ENCODE measurements at regions not wholly inside any gene's neighbourhood (a gene's known extent, or its start where the extent isn't known, plus 50 kb on each side); places are given as distances from the start of the nearest gene placed in this dataset.

- H3K27ac ChIP-seq (ENCODE audit: extremely low read depth, low read depth, low read length): no peak overlapping the region
- H3K9me3 ChIP-seq (ENCODE audit: control insufficient read depth, insufficient read depth, low read depth, low read length): no peaks in the 10 kb centered on the region
- no peaks in the 10 kb centered on the region for H3K4me1 ChIP-seq (ENCODE audit: control insufficient read depth, insufficient read depth, low read length)
- ChIA-PET CTCF (no interaction called here), POLR2A (no interaction called here)
- no peaks in the 10 kb centered on the region for H3K36me3 ChIP-seq (ENCODE audit: control insufficient read depth in 2 of 2, insufficient read depth in 1 of 2, low read length in 2 of 2)
- no peak overlapping the region for H3K4me3 ChIP-seq (ENCODE audit: low read depth, low read length)
- TF ChIP-seq ZNF211 (tag by site-specific recombination; IDR thresholded peaks at IDR 0.05; ENCODE audit: low read depth) (0 out of 2 replicates have a peak, but pooled peaks have one; percentile 32), REPIN1 (tag by site-specific recombination; IDR thresholded peaks at IDR 0.05; ENCODE audit: low read depth) (no peak)
Observed at GRCh38 chr7:130825819-130826218, 91.8 kb upstream of the KLF14 start.

GRCh38 chr7:130829415-130829814 lies 95.4 kb upstream of the KLF14 start:
- no peak overlapping the region for H3K4me3 ChIP-seq (ENCODE audit: low read depth, low read length)
- no peaks in the 10 kb centered on the region for H3K4me1 ChIP-seq (ENCODE audit: control insufficient read depth, insufficient read depth, low read length)
- no peaks in the 10 kb centered on the region for H3K9me3 ChIP-seq (ENCODE audit: control insufficient read depth, insufficient read depth, low read depth, low read length)
- TF ChIP-seq ZNF112 (tag by site-specific recombination; IDR thresholded peaks at IDR 0.05) (no peak), ZNF24 (tag by site-specific recombination; IDR thresholded peaks at IDR 0.05) (no peak), ZNF114 (tag by site-specific recombination; IDR thresholded peaks at IDR 0.05) (no peak), ZNF157 (tag by site-specific recombination; IDR thresholded peaks at IDR 0.05) (no peak), ZNF514 (tag by site-specific recombination; IDR thresholded peaks at IDR 0.05) (no peak), ZBTB8A (tag by site-specific recombination; IDR thresholded peaks at IDR 0.05) (no peak), BCL11B (tag by site-specific recombination; IDR thresholded peaks at IDR 0.05; ENCODE audit: low read depth) (no peak)
- ChIA-PET POLR2A (no interaction called here), CTCF (interaction anchor here (0.7 to 1.2 kb wide), 4 partner anchors 12 to 1480 kb away, joined by 3 to 4 read pairs (median 3); no protein-coding TSS in a partner anchor)
- H3K27ac ChIP-seq (ENCODE audit: extremely low read depth, low read depth, low read length): no peak overlapping the region
- H3K36me3 ChIP-seq (ENCODE audit: control insufficient read depth in 2 of 2, insufficient read depth in 1 of 2, low read length in 2 of 2): no peaks in the 10 kb centered on the region

- POLR2A ChIA-PET: no interaction called here
- CTCF ChIA-PET: interaction anchor here (0.6 to 2.7 kb wide), 17 partner anchors 9 to 1339 kb away, joined by 3 to 12 read pairs (median 4); no protein-coding TSS in a partner anchor
- H3K9me3 ChIP-seq (ENCODE audit: control insufficient read depth, insufficient read depth, low read depth, low read length): no peaks in the 10 kb centered on the region
- H3K4me1 ChIP-seq (ENCODE audit: control insufficient read depth, insufficient read depth, low read length): no peaks in the 10 kb centered on the region
- no peak overlapping the region for H3K27ac ChIP-seq (ENCODE audit: extremely low read depth, low read depth, low read length)
- TF ChIP-seq ZNF510 (tag by site-specific recombination; IDR thresholded peaks at IDR 0.05; ENCODE audit: insufficient replicate concordance): no peak
- no peak for TF ChIP-seq HOXD13 (CRISPR knock-in tag; IDR thresholded peaks at IDR 0.05; ENCODE audit: borderline replicate concordance)
- no peak for TF ChIP-seq EGR2 (tag by site-specific recombination; IDR thresholded peaks at IDR 0.05; ENCODE audit: low read depth)
- no peak for TF ChIP-seq ZNF623 (tag by site-specific recombination; IDR thresholded peaks at IDR 0.05)
- no peak for TF ChIP-seq ZBTB17 (tag by site-specific recombination; IDR thresholded peaks at IDR 0.05)
- TF ChIP-seq ATF2 (tag by site-specific recombination; IDR thresholded peaks at IDR 0.05; ENCODE audit: low read depth): no peak
- no peak overlapping the region for H3K4me3 ChIP-seq (ENCODE audit: low read depth, low read length)
- H3K36me3 ChIP-seq (ENCODE audit: control insufficient read depth in 2 of 2, insufficient read depth in 1 of 2, low read length in 2 of 2): no peaks in the 10 kb centered on the region
Observed at GRCh38 chr7:130831322-130831721, 97.3 kb upstream of the KLF14 start.

- Histone ChIP-seq H3K27ac (ENCODE audit: extremely low read depth, low read depth, low read length) (no peak overlapping the region), H3K9me3 (ENCODE audit: control insufficient read depth, insufficient read depth, low read depth, low read length) (no peaks in the 10 kb centered on the region), H3K4me1 (ENCODE audit: control insufficient read depth, insufficient read depth, low read length) (no peaks in the 10 kb centered on the region), H3K4me3 (ENCODE audit: low read depth, low read length) (no peak overlapping the region), H3K36me3 (ENCODE audit: control insufficient read depth in 2 of 2, insufficient read depth in 1 of 2, low read length in 2 of 2) (no peaks in the 10 kb centered on the region)
- POLR2A ChIA-PET: interaction anchor here (0.6 to 0.7 kb wide), 2 partner anchors 15 to 762 kb away, joined by 3 read pairs; no protein-coding TSS in a partner anchor
- TF ChIP-seq YY1 (tag by site-specific recombination; IDR thresholded peaks at IDR 0.05): no peak
- TF ChIP-seq ZFP3 (tag by site-specific recombination; IDR thresholded peaks at IDR 0.05; ENCODE audit: low read depth): no peak
- TF ChIP-seq ZNF184 (tag by site-specific recombination; IDR thresholded peaks at IDR 0.05): 0 out of 2 replicates have a peak, but pooled peaks have one; percentile 30
- no peak for TF ChIP-seq ZXDB (tag by site-specific recombination; IDR thresholded peaks at IDR 0.05)
- peak; percentile 23; the same call in 1 of the 2 replicates for TF ChIP-seq ZNF660 (tag by site-specific recombination; IDR thresholded peaks at IDR 0.05)
- TF ChIP-seq ZNF544 (tag by site-specific recombination; IDR thresholded peaks at IDR 0.05): no peak
- TF ChIP-seq ZNF654 (tag by site-specific recombination; IDR thresholded peaks at IDR 0.05; ENCODE audit: low read depth): peak; percentile 86
- peak; percentile 33; the same call in 1 of the 2 replicates for TF ChIP-seq IKZF3 (tag by site-specific recombination; IDR thresholded peaks at IDR 0.05)
- no peak for TF ChIP-seq BCL6B (tag by site-specific recombination; IDR thresholded peaks at IDR 0.05)
- CTCF ChIA-PET: interaction anchor here (0.5 to 2.7 kb wide), 28 partner anchors 10 to 1570 kb away, joined by 3 to 12 read pairs (median 3); no protein-coding TSS in a partner anchor
Observed at GRCh38 chr7:130831817-130832481, 97.9 kb upstream of the KLF14 start.

Measured in HEK293 (cell line).